ENCODE measurements at regions not wholly inside any gene's neighbourhood (a gene's known extent, or its start where the extent isn't known, plus 50 kb on each side); places are given as distances from the start of the nearest gene placed in this dataset.

GRCh38 chr14:51561141-51561540 lies 90.6 kb upstream of the FRMD6 start:
- no peaks in the 10 kb centered on the region for H3K27me3 ChIP-seq (ENCODE audit: insufficient read depth, low read length)
- no peak overlapping the region for H3K27ac ChIP-seq (ENCODE audit: low read length)

GRCh38 chr14:51562816-51563215 lies 88.9 kb upstream of the FRMD6 start:
- no peak overlapping the region for H3K9ac ChIP-seq (ENCODE audit: low read depth, low read length)
- H3K27me3 ChIP-seq (ENCODE audit: insufficient read depth, low read length): no peaks in the 10 kb centered on the region
- H3K4me1 ChIP-seq (ENCODE audit: insufficient read depth, low read length): peaks cover 9% of the 10 kb centered on the region; the same call in 1 of the 2 replicates
- no peaks in the 10 kb centered on the region for H3K36me3 ChIP-seq (ENCODE audit: insufficient read depth, low read depth, low read length)
- no peak overlapping the region for H3K27ac ChIP-seq (ENCODE audit: low read length)
- H3K4me3 ChIP-seq (ENCODE audit: low read length): no peak overlapping the region
- no peaks in the 10 kb centered on the region for H3K9me3 ChIP-seq (ENCODE audit: insufficient read depth, low read depth, low read length)

More at GRCh38 chr14:51561141-51561540, 90.6 kb upstream of the FRMD6 start:
- no peak overlapping the region for H3K4me3 ChIP-seq (ENCODE audit: low read length)
- H3K9ac ChIP-seq (ENCODE audit: low read depth, low read length): no peak overlapping the region
- H3K4me1 ChIP-seq (ENCODE audit: insufficient read depth, low read length): 0 out of 2 replicates have a peak, but pooled peaks cover under 1% of the 10 kb centered on the region
- no peaks in the 10 kb centered on the region for H3K36me3 ChIP-seq (ENCODE audit: insufficient read depth, low read depth, low read length)
- H3K9me3 ChIP-seq (ENCODE audit: insufficient read depth, low read depth, low read length): no peaks in the 10 kb centered on the region

DNA sequence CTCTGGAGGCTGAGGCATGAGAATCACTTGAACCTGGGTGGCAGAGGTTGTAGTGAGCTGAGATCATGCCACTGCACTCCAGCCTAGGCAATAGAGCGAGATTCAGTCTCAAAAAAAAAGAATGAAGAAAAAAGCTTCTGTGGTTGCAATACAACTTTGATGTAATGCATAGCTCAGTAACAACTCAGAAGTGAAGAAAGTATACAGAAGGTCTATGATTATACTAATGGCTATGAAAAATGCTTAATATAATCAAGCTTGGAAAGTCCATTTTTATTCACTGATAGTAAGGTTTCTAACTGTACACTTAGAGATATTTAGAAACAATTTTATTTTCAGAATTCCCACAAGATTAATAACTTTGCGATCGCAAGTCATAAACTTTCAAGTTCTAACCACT lies 88.2 kb upstream of the FRMD6 start:
- no peaks in the 10 kb centered on the region for H3K9me3 ChIP-seq (ENCODE audit: insufficient read depth, low read depth, low read length)
- H3K9ac ChIP-seq (ENCODE audit: low read depth, low read length): no peak overlapping the region
- H3K27me3 ChIP-seq (ENCODE audit: insufficient read depth, low read length): no peaks in the 10 kb centered on the region
- H3K27ac ChIP-seq (ENCODE audit: low read length): no peak overlapping the region
- no peak overlapping the region for H3K4me3 ChIP-seq (ENCODE audit: low read length)
- no peaks in the 10 kb centered on the region for H3K36me3 ChIP-seq (ENCODE audit: insufficient read depth, low read depth, low read length)
- peaks cover 9% of the 10 kb centered on the region; the same call in 1 of the 2 replicates for H3K4me1 ChIP-seq (ENCODE audit: insufficient read depth, low read length)

- no peak overlapping the region for H3K4me3 ChIP-seq (ENCODE audit: low read length)
- H3K27me3 ChIP-seq (ENCODE audit: insufficient read depth, low read length): no peaks in the 10 kb centered on the region
- H3K27ac ChIP-seq (ENCODE audit: low read length): no peak overlapping the region
These were observed 87.2 kb upstream of the FRMD6 start for GRCh38 chr14:51564460-51564859.

GRCh38 chr14:51564986-51565604 lies 86.6 kb upstream of the FRMD6 start:
- Histone ChIP-seq H3K4me3 (ENCODE audit: low read length) (no peak overlapping the region), H3K27me3 (ENCODE audit: insufficient read depth, low read length) (no peaks in the 10 kb centered on the region), H3K27ac (ENCODE audit: low read length) (no peak overlapping the region), H3K4me1 (ENCODE audit: insufficient read depth, low read length) (peaks cover 9% of the 10 kb centered on the region; the same call in 1 of the 2 replicates), H3K36me3 (ENCODE audit: insufficient read depth, low read depth, low read length) (no peaks in the 10 kb centered on the region), H3K9ac (ENCODE audit: low read depth, low read length) (no peak overlapping the region), H3K9me3 (ENCODE audit: insufficient read depth, low read depth, low read length) (no peaks in the 10 kb centered on the region)

More at GRCh38 chr14:51564460-51564859, 87.2 kb upstream of the FRMD6 start:
- H3K9me3 ChIP-seq (ENCODE audit: insufficient read depth, low read depth, low read length): no peaks in the 10 kb centered on the region
- H3K36me3 ChIP-seq (ENCODE audit: insufficient read depth, low read depth, low read length): no peaks in the 10 kb centered on the region
- peaks cover 9% of the 10 kb centered on the region; the same call in 1 of the 2 replicates for H3K4me1 ChIP-seq (ENCODE audit: insufficient read depth, low read length)
- no peak overlapping the region for H3K9ac ChIP-seq (ENCODE audit: low read depth, low read length)

DNA sequence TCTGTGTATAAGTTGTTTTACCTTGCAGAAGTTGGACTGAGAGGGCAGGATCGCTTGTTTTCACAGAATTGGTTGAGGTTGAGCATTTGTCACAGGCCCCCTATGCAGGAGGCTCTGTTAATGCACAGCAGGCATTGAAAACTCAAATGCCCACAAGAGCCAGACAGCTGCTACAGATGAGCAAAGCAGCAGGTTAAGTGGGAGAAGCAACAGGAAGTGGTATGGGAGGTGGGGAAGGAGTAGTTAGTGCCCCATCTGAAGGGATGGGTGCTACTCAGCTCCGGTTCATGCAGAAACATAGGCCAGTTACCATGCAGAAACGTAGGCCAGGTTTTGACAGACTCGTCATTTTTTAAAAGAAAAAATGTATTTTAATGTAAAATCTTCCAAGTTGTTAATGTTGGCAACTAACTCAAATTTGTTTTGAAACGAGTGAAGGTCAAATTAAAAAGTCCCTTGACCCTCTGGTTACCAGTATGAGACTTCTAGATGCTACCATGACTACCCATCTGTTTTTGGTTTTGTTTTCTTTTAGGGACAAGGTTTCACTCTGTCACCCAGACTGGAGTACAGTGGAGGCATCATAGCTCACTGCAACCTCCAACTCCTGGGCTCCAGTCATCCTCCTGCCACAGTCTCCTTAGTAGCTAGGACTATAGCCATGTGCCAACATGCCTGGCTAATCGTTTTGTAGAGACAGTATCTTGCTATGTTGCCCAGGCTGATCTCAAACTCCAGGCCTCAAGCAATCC lies 84.7 kb upstream of the FRMD6 start:
- no peak overlapping the region for H3K27ac ChIP-seq (ENCODE audit: low read length)
- peaks cover 9% of the 10 kb centered on the region; the same call in 1 of the 2 replicates for H3K4me1 ChIP-seq (ENCODE audit: insufficient read depth, low read length)
- no peaks in the 10 kb centered on the region for H3K9me3 ChIP-seq (ENCODE audit: insufficient read depth, low read depth, low read length)
- no peak overlapping the region for H3K4me3 ChIP-seq (ENCODE audit: low read length)
- H3K27me3 ChIP-seq (ENCODE audit: insufficient read depth, low read length): no peaks in the 10 kb centered on the region
- H3K9ac ChIP-seq (ENCODE audit: low read depth, low read length): no peak overlapping the region
- no peaks in the 10 kb centered on the region for H3K36me3 ChIP-seq (ENCODE audit: insufficient read depth, low read depth, low read length)

DNA sequence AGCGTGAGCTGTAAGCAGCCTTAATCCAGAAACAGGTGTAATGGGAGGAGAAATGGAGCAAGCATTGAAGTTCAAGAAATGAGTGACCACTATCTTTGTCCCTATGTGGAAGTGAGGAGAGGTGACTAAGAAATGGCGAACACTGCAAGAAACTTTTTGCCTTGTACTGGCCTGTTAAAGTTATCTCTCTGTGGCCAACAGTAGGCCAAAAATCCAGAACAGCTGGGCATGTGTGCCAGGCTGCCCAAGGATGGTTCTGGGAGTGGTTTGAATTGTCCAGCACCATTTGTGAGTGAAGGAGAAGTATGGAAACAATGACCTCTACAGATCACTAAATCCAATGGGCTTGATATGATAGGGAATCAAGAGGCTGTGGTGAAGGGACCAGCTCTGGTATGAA lies 83.3 kb upstream of the FRMD6 start:
- H3K9me3 ChIP-seq (ENCODE audit: insufficient read depth, low read depth, low read length): no peaks in the 10 kb centered on the region
- H3K4me3 ChIP-seq (ENCODE audit: low read length): no peak overlapping the region
- H3K27ac ChIP-seq (ENCODE audit: low read length): no peak overlapping the region
- no peaks in the 10 kb centered on the region for H3K36me3 ChIP-seq (ENCODE audit: insufficient read depth, low read depth, low read length)
- no peaks in the 10 kb centered on the region for H3K27me3 ChIP-seq (ENCODE audit: insufficient read depth, low read length)
- H3K4me1 ChIP-seq (ENCODE audit: insufficient read depth, low read length): peaks cover 9% of the 10 kb centered on the region; the same call in 1 of the 2 replicates
- H3K9ac ChIP-seq (ENCODE audit: low read depth, low read length): no peak overlapping the region

DNA sequence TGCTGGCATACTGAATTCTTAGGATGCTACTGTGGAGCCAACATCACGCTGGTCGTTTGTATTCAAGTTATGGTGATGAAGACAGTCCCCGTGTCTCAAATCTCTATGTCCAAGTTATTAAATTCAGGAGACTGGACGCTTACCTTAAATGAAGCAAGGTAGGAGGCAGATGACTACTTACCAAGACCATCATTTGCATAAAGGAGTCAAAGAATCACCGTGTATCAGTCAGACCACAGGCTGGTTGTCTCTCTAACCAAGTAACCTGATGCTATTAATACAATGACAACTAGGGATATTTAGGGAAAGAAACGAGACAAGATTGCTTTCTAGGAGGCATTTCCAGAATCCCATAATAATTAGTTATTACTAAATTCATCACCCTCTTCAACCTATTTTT lies 78.1 kb upstream of the FRMD6 start:
- Histone ChIP-seq H3K36me3 (ENCODE audit: insufficient read depth, low read depth, low read length) (no peaks in the 10 kb centered on the region), H3K4me3 (ENCODE audit: low read length) (no peak overlapping the region), H3K4me1 (ENCODE audit: insufficient read depth, low read length) (no peaks in the 10 kb centered on the region), H3K9ac (ENCODE audit: low read depth, low read length) (no peak overlapping the region), H3K27ac (ENCODE audit: low read length) (no peak overlapping the region), H3K27me3 (ENCODE audit: insufficient read depth, low read length) (no peaks in the 10 kb centered on the region), H3K9me3 (ENCODE audit: insufficient read depth, low read depth, low read length) (no peaks in the 10 kb centered on the region)

DNA sequence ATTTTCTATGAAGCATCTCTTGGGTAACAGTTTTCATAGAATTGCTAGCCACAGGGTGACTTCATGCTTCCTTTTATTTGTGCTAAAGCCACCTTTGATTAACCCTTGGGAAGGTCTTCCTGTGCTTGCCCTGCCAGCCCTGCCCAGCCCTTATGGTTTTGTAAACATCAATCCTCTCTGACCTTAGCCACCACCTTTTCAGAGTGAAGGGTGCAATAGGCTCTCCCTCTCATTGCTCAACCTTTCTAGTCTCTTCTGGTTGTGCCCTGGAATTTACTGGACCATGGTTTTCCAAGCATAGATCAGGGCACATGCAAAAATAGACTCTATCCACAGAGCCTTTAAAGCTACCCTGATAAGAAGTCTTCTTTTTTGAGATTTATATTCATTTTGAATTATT lies 77.7 kb upstream of the FRMD6 start:
- H3K36me3 ChIP-seq (ENCODE audit: insufficient read depth, low read depth, low read length): no peaks in the 10 kb centered on the region
- H3K4me1 ChIP-seq (ENCODE audit: insufficient read depth, low read length): no peaks in the 10 kb centered on the region
- H3K27ac ChIP-seq (ENCODE audit: low read length): no peak overlapping the region

GRCh38 chr14:51575349-51576116 lies 76.2 kb upstream of the FRMD6 start:
- Histone ChIP-seq H3K36me3 (ENCODE audit: insufficient read depth, low read depth, low read length) (no peaks in the 10 kb centered on the region), H3K4me3 (ENCODE audit: low read length) (no peak overlapping the region), H3K27me3 (ENCODE audit: insufficient read depth, low read length) (no peaks in the 10 kb centered on the region), H3K9ac (ENCODE audit: low read depth, low read length) (no peak overlapping the region), H3K9me3 (ENCODE audit: insufficient read depth, low read depth, low read length) (no peaks in the 10 kb centered on the region), H3K27ac (ENCODE audit: low read length) (no peak overlapping the region), H3K4me1 (ENCODE audit: insufficient read depth, low read length) (no peaks in the 10 kb centered on the region)

More for the DNA sequence above, 77.7 kb upstream of the FRMD6 start:
- Histone ChIP-seq H3K9me3 (ENCODE audit: insufficient read depth, low read depth, low read length) (no peaks in the 10 kb centered on the region), H3K27me3 (ENCODE audit: insufficient read depth, low read length) (no peaks in the 10 kb centered on the region), H3K9ac (ENCODE audit: low read depth, low read length) (no peak overlapping the region), H3K4me3 (ENCODE audit: low read length) (no peak overlapping the region)

DNA sequence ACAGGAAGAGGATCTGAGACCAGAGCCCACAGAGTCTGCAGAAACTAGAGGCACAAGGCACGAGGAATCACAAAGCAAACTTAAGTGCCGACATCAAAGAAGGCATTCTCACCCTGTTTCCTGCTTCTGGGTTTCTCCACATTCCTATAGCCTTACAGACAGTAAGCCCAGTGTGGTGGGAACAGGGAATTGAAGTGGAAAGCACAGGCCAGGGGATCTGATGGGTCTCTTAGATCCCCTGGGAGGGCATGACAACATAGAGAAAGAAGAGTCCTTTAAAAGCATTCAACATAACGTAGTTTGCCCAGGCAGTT lies 75.6 kb upstream of the FRMD6 start:
- Histone ChIP-seq H3K9ac (ENCODE audit: low read depth, low read length) (no peak overlapping the region), H3K27ac (ENCODE audit: low read length) (no peak overlapping the region), H3K36me3 (ENCODE audit: insufficient read depth, low read depth, low read length) (no peaks in the 10 kb centered on the region), H3K9me3 (ENCODE audit: insufficient read depth, low read depth, low read length) (no peaks in the 10 kb centered on the region), H3K27me3 (ENCODE audit: insufficient read depth, low read length) (no peaks in the 10 kb centered on the region), H3K4me3 (ENCODE audit: low read length) (no peak overlapping the region), H3K4me1 (ENCODE audit: insufficient read depth, low read length) (no peaks in the 10 kb centered on the region)
